ENCODE measurements at regions not wholly inside any gene's neighbourhood (a gene's known extent, or its start where the extent isn't known, plus 50 kb on each side); places are given as distances from the start of the nearest gene placed in this dataset.

GRCh38 chr18:38944446-38945024 is 1378.9 kb upstream of the CELF4 start:
- no peak for TF ChIP-seq CTCF (IDR thresholded peaks at IDR 0.05)
- no peak for TF ChIP-seq POLR2AphosphoS5 (IDR thresholded peaks at IDR 0.05)
- no peak for TF ChIP-seq EP300 (IDR thresholded peaks at IDR 0.05)

Data from sigmoid colon (tissue), 4 donors.